ENCODE measurements at regions not wholly inside any gene's neighbourhood (a gene's known extent, or its start where the extent isn't known, plus 50 kb on each side); places are given as distances from the start of the nearest gene placed in this dataset.
A peak's percentile ranks its signal among the peaks of the same experiment; 100 is the strongest.

- no peak overlapping the region for H3K14ac ChIP-seq (ENCODE audit: low read length)
- H3K79me1 ChIP-seq (ENCODE audit: low read length): no peaks in the 10 kb centered on the region
- no peak overlapping the region for H3K4ac ChIP-seq (ENCODE audit: low read depth, low read length)
- H3K23ac ChIP-seq (ENCODE audit: low read length): no peak overlapping the region
- no peak overlapping the region for H2BK5ac ChIP-seq (ENCODE audit: low read depth, low read length, poor library complexity)
- no peak overlapping the region for H4K8ac ChIP-seq (ENCODE audit: low read depth, low read length)
- DNase-seq: peak; percentile 67 to 82
- no peak overlapping the region for H2AK5ac ChIP-seq (ENCODE audit: low read length)
- no peak overlapping the region for H3K9ac ChIP-seq (ENCODE audit: low read length)
- H2BK120ac ChIP-seq (ENCODE audit: insufficient read depth, low read length, poor library complexity): no peak overlapping the region
- H3K79me2 ChIP-seq (ENCODE audit: control insufficient read depth, insufficient read depth, low read length, poor library complexity): no peaks in the 10 kb centered on the region
- H3K9me3 ChIP-seq (ENCODE audit: insufficient read depth, low read depth, low read length): peaks cover 1% of the 10 kb centered on the region
- peaks cover 0 to 3% of the 10 kb centered on the region in 2 experiments for H3K4me1 ChIP-seq (ENCODE audit: control insufficient read depth in 1 of 2, insufficient read depth in 2 of 2, low read length in 2 of 2)
- no peak overlapping the region for H3K18ac ChIP-seq (ENCODE audit: low read length)
- no peak overlapping the region for H2AFZ ChIP-seq (ENCODE audit: insufficient read depth, low read length, poor library complexity)
- H4K12ac ChIP-seq (ENCODE audit: low read depth, low read length): no peak overlapping the region
- H3K27me3 ChIP-seq (ENCODE audit: insufficient read depth, low read length): peaks cover 21% of the 10 kb centered on the region
- WGBS (ENCODE audit: extremely low coverage, insufficient coverage, insufficient read length): no CpG with 5 or more reads among the region's 22 CpGs
- H3K4me2 ChIP-seq (ENCODE audit: low read length): no peak overlapping the region
- H3K4me3 ChIP-seq (ENCODE audit: low read depth, low read length): no peak overlapping the region
- no peaks in the 10 kb centered on the region for H3K36me3 ChIP-seq (ENCODE audit: control insufficient read depth in 1 of 2, insufficient read depth in 2 of 2, low read length in 2 of 2)
- H3K27ac ChIP-seq (ENCODE audit: low read depth, low read length): no peak overlapping the region
- H4K91ac ChIP-seq (ENCODE audit: low read depth, low read length): no peak overlapping the region
- H2BK12ac ChIP-seq (ENCODE audit: low read length): no peak overlapping the region
Measured at GRCh38 chr4:3868211-3869173, 102.3 kb downstream of the ADRA2C start.

GRCh38 chr4:3869174-3869572, 103.0 kb downstream of the ADRA2C start:
- H3K4me1 ChIP-seq (ENCODE audit: control insufficient read depth in 1 of 2, insufficient read depth in 2 of 2, low read length in 2 of 2): peaks cover 0 to 3% of the 10 kb centered on the region in 2 experiments
- H3K27ac ChIP-seq (ENCODE audit: low read depth, low read length): no peak overlapping the region
- no peak for DNase-seq
- H3K4me2 ChIP-seq (ENCODE audit: low read length): no peak overlapping the region
- no peaks in the 10 kb centered on the region for H3K79me2 ChIP-seq (ENCODE audit: control insufficient read depth, insufficient read depth, low read length, poor library complexity)
- no peaks in the 10 kb centered on the region for H3K79me1 ChIP-seq (ENCODE audit: low read length)
- no peak overlapping the region for H4K8ac ChIP-seq (ENCODE audit: low read depth, low read length)
- no peak overlapping the region for H3K23ac ChIP-seq (ENCODE audit: low read length)
- H3K18ac ChIP-seq (ENCODE audit: low read length): no peak overlapping the region
- H2BK12ac ChIP-seq (ENCODE audit: low read length): no peak overlapping the region
- H4K12ac ChIP-seq (ENCODE audit: low read depth, low read length): no peak overlapping the region
- no peak overlapping the region for H3K4me3 ChIP-seq (ENCODE audit: low read depth, low read length)
- no peak overlapping the region for H2AFZ ChIP-seq (ENCODE audit: insufficient read depth, low read length, poor library complexity)
- no peak overlapping the region for H2BK120ac ChIP-seq (ENCODE audit: insufficient read depth, low read length, poor library complexity)
- H4K91ac ChIP-seq (ENCODE audit: low read depth, low read length): no peak overlapping the region
- no peak overlapping the region for H3K9ac ChIP-seq (ENCODE audit: low read length)
- H3K9me3 ChIP-seq (ENCODE audit: insufficient read depth, low read depth, low read length): peaks cover 1% of the 10 kb centered on the region
- H3K36me3 ChIP-seq (ENCODE audit: control insufficient read depth in 1 of 2, insufficient read depth in 2 of 2, low read length in 2 of 2): no peaks in the 10 kb centered on the region
- peaks cover 21% of the 10 kb centered on the region for H3K27me3 ChIP-seq (ENCODE audit: insufficient read depth, low read length)
- no peak overlapping the region for H3K14ac ChIP-seq (ENCODE audit: low read length)
- H3K4ac ChIP-seq (ENCODE audit: low read depth, low read length): no peak overlapping the region
- no CpG with 5 or more reads among the region's 7 CpGs for WGBS (ENCODE audit: extremely low coverage, insufficient coverage, insufficient read length)
- no peak overlapping the region for H2BK5ac ChIP-seq (ENCODE audit: low read depth, low read length, poor library complexity)
- no peak overlapping the region for H2AK5ac ChIP-seq (ENCODE audit: low read length)

- no peak overlapping the region for H2BK120ac ChIP-seq (ENCODE audit: insufficient read depth, low read length, poor library complexity)
- no peak overlapping the region for H2AFZ ChIP-seq (ENCODE audit: insufficient read depth, low read length, poor library complexity)
- H2BK12ac ChIP-seq (ENCODE audit: low read length): no peak overlapping the region
- no peak overlapping the region for H3K23ac ChIP-seq (ENCODE audit: low read length)
- H4K8ac ChIP-seq (ENCODE audit: low read depth, low read length): no peak overlapping the region
- no peak overlapping the region for H3K18ac ChIP-seq (ENCODE audit: low read length)
- WGBS (ENCODE audit: extremely low coverage, insufficient coverage, insufficient read length): no CpG with 5 or more reads among the region's 22 CpGs
- DNase-seq: no peak
- H3K4me3 ChIP-seq (ENCODE audit: low read depth, low read length): no peak overlapping the region
- H3K9me3 ChIP-seq (ENCODE audit: insufficient read depth, low read depth, low read length): peaks cover 1% of the 10 kb centered on the region
- no peak overlapping the region for H3K27ac ChIP-seq (ENCODE audit: low read depth, low read length)
- no peak overlapping the region for H3K9ac ChIP-seq (ENCODE audit: low read length)
- peaks cover 0 to 3% of the 10 kb centered on the region in 2 experiments for H3K4me1 ChIP-seq (ENCODE audit: control insufficient read depth in 1 of 2, insufficient read depth in 2 of 2, low read length in 2 of 2)
- H3K4me2 ChIP-seq (ENCODE audit: low read length): no peak overlapping the region
- H3K79me1 ChIP-seq (ENCODE audit: low read length): no peaks in the 10 kb centered on the region
- no peak overlapping the region for H2AK5ac ChIP-seq (ENCODE audit: low read length)
- H3K14ac ChIP-seq (ENCODE audit: low read length): no peak overlapping the region
- H3K4ac ChIP-seq (ENCODE audit: low read depth, low read length): no peak overlapping the region
- peaks cover 23% of the 10 kb centered on the region for H3K27me3 ChIP-seq (ENCODE audit: insufficient read depth, low read length)
- H2BK5ac ChIP-seq (ENCODE audit: low read depth, low read length, poor library complexity): no peak overlapping the region
- H4K91ac ChIP-seq (ENCODE audit: low read depth, low read length): no peak overlapping the region
- no peaks in the 10 kb centered on the region for H3K36me3 ChIP-seq (ENCODE audit: control insufficient read depth in 1 of 2, insufficient read depth in 2 of 2, low read length in 2 of 2)
- H3K79me2 ChIP-seq (ENCODE audit: control insufficient read depth, insufficient read depth, low read length, poor library complexity): no peaks in the 10 kb centered on the region
- H4K12ac ChIP-seq (ENCODE audit: low read depth, low read length): no peak overlapping the region
Measured at GRCh38 chr4:3869661-3870566, 103.7 kb downstream of the ADRA2C start.

GRCh38 chr4:3870567-3870962, 104.4 kb downstream of the ADRA2C start:
- Histone ChIP-seq H2BK120ac (ENCODE audit: insufficient read depth, low read length, poor library complexity) (no peak overlapping the region), H3K9ac (ENCODE audit: low read length) (no peak overlapping the region), H4K12ac (ENCODE audit: low read depth, low read length) (no peak overlapping the region), H2BK12ac (ENCODE audit: low read length) (no peak overlapping the region), H3K4ac (ENCODE audit: low read depth, low read length) (no peak overlapping the region), H3K4me2 (ENCODE audit: low read length) (no peak overlapping the region), H3K27ac (ENCODE audit: low read depth, low read length) (no peak overlapping the region), H3K4me3 (ENCODE audit: low read depth, low read length) (no peak overlapping the region), H4K8ac (ENCODE audit: low read depth, low read length) (no peak overlapping the region), H3K14ac (ENCODE audit: low read length) (no peak overlapping the region), H3K23ac (ENCODE audit: low read length) (no peak overlapping the region), H3K4me1 (ENCODE audit: control insufficient read depth in 1 of 2, insufficient read depth in 2 of 2, low read length in 2 of 2) (peaks cover 0 to 3% of the 10 kb centered on the region in 2 experiments), H2BK5ac (ENCODE audit: low read depth, low read length, poor library complexity) (no peak overlapping the region), H3K36me3 (ENCODE audit: control insufficient read depth in 1 of 2, insufficient read depth in 2 of 2, low read length in 2 of 2) (no peaks in the 10 kb centered on the region), H2AK5ac (ENCODE audit: low read length) (no peak overlapping the region), H3K9me3 (ENCODE audit: insufficient read depth, low read depth, low read length) (peaks cover 1% of the 10 kb centered on the region), H3K18ac (ENCODE audit: low read length) (no peak overlapping the region), H3K79me2 (ENCODE audit: control insufficient read depth, insufficient read depth, low read length, poor library complexity) (no peaks in the 10 kb centered on the region), H2AFZ (ENCODE audit: insufficient read depth, low read length, poor library complexity) (no peak overlapping the region), H3K79me1 (ENCODE audit: low read length) (no peaks in the 10 kb centered on the region), H4K91ac (ENCODE audit: low read depth, low read length) (no peak overlapping the region), H3K27me3 (ENCODE audit: insufficient read depth, low read length) (peaks cover 23% of the 10 kb centered on the region)
- DNase-seq: no peak
- WGBS (ENCODE audit: extremely low coverage, insufficient coverage, insufficient read length): no CpG with 5 or more reads among the region's 9 CpGs

All from trophoblast cell (in vitro differentiated cells and primary cell).